Liver (tissue), 8 donors: ENCODE measurements at regions not wholly inside any gene's neighbourhood (a gene's known extent, or its start where the extent isn't known, plus 50 kb on each side); places are given as distances from the start of the nearest gene placed in this dataset.

ENCODE experiments used
- DNase-seq: peaks from one replicate; pipeline ENCODE4 v3.0.0-alpha.2; 2017; ENCODE audit warnings: low spot score
- H3K27ac ChIP-seq, 2 donors: one replicate each; pipeline ENCODE4 v1.7.0; 2013; ENCODE audit warnings: inconsistent platforms in 2 of 2, low read length in 2 of 2, control low read depth in 1 of 2, low read depth in 1 of 2, mild to moderate bottlenecking in 1 of 2
- H3K27me3 ChIP-seq, 4 donors: one replicate each; pipeline versions ENCODE4 v1.6.1 to v1.7.0; 2013; ENCODE audit warnings: low read length in 3 of 4, inconsistent platforms in 1 of 4, mild to moderate bottlenecking in 1 of 4, moderate library complexity in 1 of 4; ENCODE audit not compliant: control insufficient read depth in 4 of 4, insufficient read depth in 4 of 4
- H3K36me3 ChIP-seq, 4 donors: one replicate each; pipeline versions ENCODE4 v1.6.1 to v1.7.0; 2013; ENCODE audit warnings: low read length in 3 of 4, mild to moderate bottlenecking in 3 of 4, low read depth in 1 of 4, moderate library complexity in 1 of 4; ENCODE audit not compliant: control insufficient read depth in 4 of 4, insufficient read depth in 3 of 4
- H3K4me1 ChIP-seq, 4 donors: one replicate each; pipeline versions ENCODE4 v1.6.1 to v1.7.0; 2013; ENCODE audit warnings: low read length in 3 of 4, mild to moderate bottlenecking in 3 of 4, moderate library complexity in 1 of 4; ENCODE audit not compliant: control insufficient read depth in 4 of 4, insufficient read depth in 4 of 4
- H3K4me3 ChIP-seq, 3 donors: one replicate each; pipeline versions ENCODE4 v1.6.1 to v1.7.0; 2013; ENCODE audit warnings: low read length in 3 of 3, control low read depth in 1 of 3, low read depth in 1 of 3, mild to moderate bottlenecking in 1 of 3
- H3K9ac ChIP-seq, 2 donors: one replicate each; pipeline ENCODE4 v1.7.0; 2013; ENCODE audit warnings: low read length in 2 of 2, mild to moderate bottlenecking in 2 of 2, moderate library complexity in 2 of 2, control low read depth in 1 of 2, low read depth in 1 of 2
- H3K9me3 ChIP-seq, 4 donors: one replicate each; pipeline versions ENCODE4 v1.6.1 to v1.7.0; 2013; ENCODE audit warnings: low read length in 3 of 4; ENCODE audit not compliant: control insufficient read depth in 4 of 4
- ATF3 ChIP-seq: IDR thresholded peaks from 2 replicates; pipeline ENCODE4 v1.6.1; 2016; ENCODE audit warnings: antibody characterized with exemption
- CTCF ChIP-seq: fragments of 150-350 bp; IDR thresholded peaks from 2 replicates; pipeline ENCODE4 v1.5.1; 2017; ENCODE audit warnings: improper control_type of control experiment, low read depth, low read length; ENCODE audit not compliant: missing input control
- EGR1 ChIP-seq, 2 donors: IDR thresholded peaks; 2 replicates each; pipeline ENCODE4 v1.6.1; 2016 to 2018; ENCODE audit warnings: antibody characterized with exemption in 2 of 2, low read depth in 2 of 2
- FOXA1 ChIP-seq: IDR thresholded peaks from 2 replicates; pipeline ENCODE4 v1.6.1; 2016; ENCODE audit warnings: antibody characterized with exemption
- FOXA2 ChIP-seq: IDR thresholded peaks from 2 replicates; pipeline ENCODE4 v1.6.1; 2016; ENCODE audit warnings: antibody characterized with exemption
- GABPA ChIP-seq, 2 donors: IDR thresholded peaks in 1 of 2; conservative IDR thresholded peaks in 1 of 2; 2 replicates each; pipeline ENCODE4 v1.6.1; 2016; ENCODE audit warnings: antibody characterized with exemption in 2 of 2, mild to moderate bottlenecking in 1 of 2, moderate library complexity in 1 of 2
- HNF4A ChIP-seq, 2 donors: conservative IDR thresholded peaks; 2 replicates each; pipeline ENCODE4 v1.6.1; 2016; ENCODE audit warnings: antibody characterized with exemption in 2 of 2, mild to moderate bottlenecking in 2 of 2
- HNF4G ChIP-seq: IDR thresholded peaks from 2 replicates; pipeline ENCODE4 v1.6.1; 2016; ENCODE audit warnings: antibody characterized with exemption
- JUND ChIP-seq, 2 donors: IDR thresholded peaks; 2 replicates each; pipeline ENCODE4 v1.6.1; 2016; ENCODE audit warnings: antibody characterized with exemption in 2 of 2
- MAX ChIP-seq: IDR thresholded peaks from 2 replicates; pipeline ENCODE4 v1.6.1; 2016; ENCODE audit warnings: antibody characterized with exemption
- NR2F2 ChIP-seq: IDR thresholded peaks from 2 replicates; pipeline ENCODE4 v1.6.1; 2016; ENCODE audit warnings: antibody characterized with exemption
- RAD21 ChIP-seq, 2 donors: IDR thresholded peaks; 2 replicates each; pipeline ENCODE4 v1.6.1; 2016; ENCODE audit warnings: antibody characterized with exemption in 2 of 2, mild to moderate bottlenecking in 2 of 2
- REST ChIP-seq: IDR thresholded peaks from 2 replicates; pipeline ENCODE4 v1.6.1; 2016; ENCODE audit warnings: antibody characterized with exemption, mild to moderate bottlenecking
- RXRA ChIP-seq, 2 donors: IDR thresholded peaks; 2 replicates each; pipeline ENCODE4 v1.6.1; 2017 to 2018; ENCODE audit warnings: antibody characterized with exemption in 2 of 2, mild to moderate bottlenecking in 1 of 2
- SP1 ChIP-seq: IDR thresholded peaks from 2 replicates; pipeline ENCODE4 v1.6.1; 2018; ENCODE audit warnings: antibody characterized with exemption, mild to moderate bottlenecking
- TAF1 ChIP-seq: conservative IDR thresholded peaks from 2 replicates; pipeline ENCODE4 v1.6.1; 2016; ENCODE audit warnings: antibody characterized with exemption, mild to moderate bottlenecking
- YY1 ChIP-seq: IDR thresholded peaks from 2 replicates; pipeline ENCODE4 v1.6.1; 2016; ENCODE audit warnings: antibody characterized with exemption, mild to moderate bottlenecking
- ZBTB33 ChIP-seq: IDR thresholded peaks from 2 replicates; pipeline ENCODE4 v1.6.1; 2016; ENCODE audit warnings: antibody characterized with exemption
- WGBS: extraction: QIAGEN DNeasy Blood & Tissue Kit; methylation state at CpG from one replicate; pipeline ENCODE4 v1.1.7; 2013; 5-methylcytosine and 5-hydroxymethylcytosine counted together
- donor health status: healthy.
- donor health status: healthy.
- donor health status: healthy.
- donor health status: healthy.
- donor health status: healthy.

GRCh38 chr2:57850415-57851130, 196.0 kb upstream of the VRK2 start:
- no peaks in the 10 kb centered on the region for H3K36me3 ChIP-seq
- H3K27ac ChIP-seq: no peak overlapping the region
- TF ChIP-seq TAF1 (no peak), CTCF (no peak)
- H3K4me1 ChIP-seq: no peaks in the 10 kb centered on the region
- no peak for DNase-seq
- H3K9ac ChIP-seq: no peak overlapping the region
- no peaks in the 10 kb centered on the region for H3K9me3 ChIP-seq
- 92% methylated on average over 15 of the region's 15 CpGs for WGBS
- no peaks in the 10 kb centered on the region for H3K27me3 ChIP-seq
- H3K4me3 ChIP-seq: no peak overlapping the region

GRCh38 chr2:57855212-57855611, 191.4 kb upstream of the VRK2 start:
- Histone ChIP-seq H3K27me3 (no peaks in the 10 kb centered on the region), H3K9me3 (no peaks in the 10 kb centered on the region), H3K9ac (no peak overlapping the region), H3K4me3 (no peak overlapping the region), H3K27ac (no peak overlapping the region), H3K36me3 (no peaks in the 10 kb centered on the region), H3K4me1 (no peaks in the 10 kb centered on the region)
- TF ChIP-seq SP1 (no peak), FOXA2 (no peak), HNF4A (conservative IDR thresholded peaks at IDR 0.05) (no peak), JUND (IDR thresholded peaks at IDR 0.05) (no peak), RAD21 (IDR thresholded peaks at IDR 0.05) (no peak), HNF4G (no peak), ATF3 (no peak), CTCF (no peak), YY1 (no peak), REST (no peak), TAF1 (no peak), FOXA1 (no peak), ZBTB33 (no peak), EGR1 (IDR thresholded peaks at IDR 0.05; ENCODE audit: low read depth in 2 of 2) (no peak), NR2F2 (no peak), GABPA (IDR thresholded peaks at IDR 0.05 in 1 of 2, conservative IDR thresholded peaks at IDR 0.05 in 1 of 2) (no peak), MAX (no peak), RXRA (IDR thresholded peaks at IDR 0.05) (no peak)
- DNase-seq: no peak
